T-helper 17 cell (primary cell): ENCODE measurements at regions not wholly inside any gene's neighbourhood (a gene's known extent, or its start where the extent isn't known, plus 50 kb on each side); places are given as distances from the start of the nearest gene placed in this dataset.
"Not testable (repeated sequence)": the region's sequence is repeated elsewhere in the genome, so short reads cannot be mapped to it uniquely, and the experiment has no call there.

Source experiments
- ATAC-seq: fragments of 150-1000 bp; cut with Tn5 transposase; 2 replicates; pipeline ENCODE4 v1.10.0; 2021; ENCODE audit warnings: mild to moderate bottlenecking, moderate library complexity
- DNase-seq, 3 donors: peaks; one replicate each; pipeline versions ENCODE4 v3.0.0 to v3.0.0-alpha.2; 2020 to 2021
- H3K9me3 ChIP-seq: one replicate; pipeline ENCODE4 v1.7.0; 2013; ENCODE audit warnings: low read length, mild to moderate bottlenecking; ENCODE audit not compliant: control insufficient read depth, poor library complexity, severe bottlenecking
- H3K27ac Mint-ChIP-seq: one replicate; pipeline ENCODE4 v1.8.0; 2022; ENCODE audit warnings: mild to moderate bottlenecking, moderate library complexity, mixed read lengths
- H3K27me3 Mint-ChIP-seq: one replicate; pipeline ENCODE4 v1.8.0; 2022; ENCODE audit warnings: mixed read lengths
- H3K36me3 Mint-ChIP-seq: one replicate; pipeline ENCODE4 v1.8.0; 2022; ENCODE audit warnings: low read depth, mixed read lengths
- H3K4me1 Mint-ChIP-seq: one replicate; pipeline ENCODE4 v1.8.0; 2022; ENCODE audit warnings: mild to moderate bottlenecking, mixed read lengths
- H3K4me3 Mint-ChIP-seq: one replicate; pipeline ENCODE4 v1.8.0; 2022; ENCODE audit warnings: mild to moderate bottlenecking, moderate library complexity, mixed read lengths

- no peak overlapping the region for H3K27ac Mint-ChIP-seq
- no peak for ATAC-seq
- DNase-seq: no peak
Observed at GRCh38 chr7:113768387-113768786, 150.4 kb downstream of the PPP1R3A start.

DNA sequence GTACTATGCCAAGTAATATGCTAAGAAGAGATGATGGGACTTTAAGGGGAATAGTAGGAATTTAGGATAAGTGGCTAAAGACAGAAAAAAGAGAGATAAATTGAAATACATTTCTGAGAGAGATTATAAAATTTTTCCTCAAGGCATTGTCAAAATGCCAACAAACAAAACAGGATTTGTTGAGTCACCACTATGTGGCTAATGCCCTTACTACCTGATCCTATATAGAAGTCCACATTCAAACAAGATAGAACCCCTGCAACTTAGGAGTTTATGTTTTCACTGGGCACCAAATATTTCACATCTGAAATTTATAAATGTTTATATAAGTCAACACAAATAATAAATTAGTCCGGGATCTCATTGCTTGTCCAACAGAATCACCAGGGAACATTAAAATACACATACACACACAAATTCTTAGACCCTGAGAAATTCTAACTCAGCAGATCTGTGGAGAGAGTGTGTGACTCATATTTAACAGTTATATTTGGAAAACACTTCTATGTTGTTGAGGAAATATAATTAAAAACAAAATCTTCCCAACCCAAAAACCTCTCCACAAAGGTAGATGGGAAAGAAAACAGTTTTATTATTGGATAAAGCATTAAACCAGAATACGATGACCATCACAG, 154.3 kb downstream of the PPP1R3A start:
- no peaks in the 10 kb centered on the region for H3K36me3 Mint-ChIP-seq
- H3K4me1 Mint-ChIP-seq: no peaks in the 10 kb centered on the region
- no peak overlapping the region for H3K27ac Mint-ChIP-seq
- no peaks in the 10 kb centered on the region for H3K27me3 Mint-ChIP-seq
- ATAC-seq (no peak), DNase-seq (no peak)
- no peaks in the 10 kb centered on the region for H3K9me3 ChIP-seq
- no peak overlapping the region for H3K4me3 Mint-ChIP-seq

More at GRCh38 chr7:113768387-113768786, 150.4 kb downstream of the PPP1R3A start:
- H3K9me3 ChIP-seq: no peaks in the 10 kb centered on the region
- Mint-ChIP-seq H3K36me3 (no peaks in the 10 kb centered on the region), H3K4me3 (no peak overlapping the region), H3K4me1 (no peaks in the 10 kb centered on the region), H3K27me3 (no peaks in the 10 kb centered on the region)

- Mint-ChIP-seq H3K4me3 (no peak overlapping the region), H3K27ac (no peak overlapping the region), H3K4me1 (no peaks in the 10 kb centered on the region), H3K27me3 (no peaks in the 10 kb centered on the region), H3K36me3 (no peaks in the 10 kb centered on the region)
- ATAC-seq: no peak
- H3K9me3 ChIP-seq: no peaks in the 10 kb centered on the region
- DNase-seq: no peak
Observed at GRCh38 chr7:113763226-113763625, 155.6 kb downstream of the PPP1R3A start.

DNA sequence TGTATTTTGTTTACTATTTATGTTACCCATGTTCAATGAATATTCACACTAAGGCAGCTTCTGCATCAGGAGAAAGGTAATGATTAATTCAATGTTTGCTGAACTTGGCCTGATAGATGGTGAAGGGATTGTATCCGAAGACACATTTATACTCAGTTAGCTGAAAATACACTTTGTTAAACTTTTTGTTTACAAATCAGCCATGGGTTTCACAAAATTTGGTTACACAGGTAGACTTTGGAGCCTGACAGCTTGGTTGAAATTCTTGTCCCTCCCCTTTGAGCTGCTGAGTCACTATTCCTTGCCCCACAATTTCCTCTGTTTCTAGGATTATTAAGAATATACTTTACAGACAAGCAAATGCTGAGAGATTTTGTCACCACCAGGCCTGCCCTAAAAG, 162.6 kb downstream of the PPP1R3A start:
- H3K4me3 Mint-ChIP-seq: no peak overlapping the region
- ATAC-seq (no peak), DNase-seq (no peak)
- no peak overlapping the region for H3K27ac Mint-ChIP-seq
- no peaks in the 10 kb centered on the region for H3K27me3 Mint-ChIP-seq
- no peaks in the 10 kb centered on the region for H3K36me3 Mint-ChIP-seq
- no peaks in the 10 kb centered on the region for H3K9me3 ChIP-seq
- H3K4me1 Mint-ChIP-seq: no peaks in the 10 kb centered on the region

DNA sequence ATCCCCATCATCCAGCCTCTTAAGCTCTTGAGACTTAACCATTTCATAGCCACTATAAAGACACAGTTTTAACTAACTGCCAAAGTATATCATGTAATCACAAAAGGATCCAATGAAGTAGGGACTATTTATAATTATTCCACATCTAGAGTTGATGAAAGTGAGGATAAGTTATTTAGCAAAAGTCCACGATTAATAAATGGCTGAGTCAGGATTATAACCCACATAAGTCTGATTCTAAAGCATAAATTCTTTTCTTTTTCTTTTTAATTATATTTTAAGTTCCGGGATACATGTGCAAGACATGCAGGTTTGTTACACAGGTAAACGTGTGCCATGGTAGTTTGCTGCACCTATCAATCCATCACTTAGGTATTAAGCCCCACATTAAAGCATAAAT, 166.1 kb downstream of the PPP1R3A start:
- ATAC-seq: no peak
- H3K27me3 Mint-ChIP-seq: no peaks in the 10 kb centered on the region
- H3K9me3 ChIP-seq: no peaks in the 10 kb centered on the region
- H3K4me1 Mint-ChIP-seq: no peaks in the 10 kb centered on the region
- H3K4me3 Mint-ChIP-seq: no peak overlapping the region
- H3K36me3 Mint-ChIP-seq: no peaks in the 10 kb centered on the region
- DNase-seq: no peak
- no peak overlapping the region for H3K27ac Mint-ChIP-seq

GRCh38 chr7:113752289-113752688, 166.5 kb downstream of the PPP1R3A start:
- H3K9me3 ChIP-seq: no peaks in the 10 kb centered on the region
- no peaks in the 10 kb centered on the region for H3K36me3 Mint-ChIP-seq
- H3K27me3 Mint-ChIP-seq: no peaks in the 10 kb centered on the region
- no peak overlapping the region for H3K27ac Mint-ChIP-seq
- no peak overlapping the region for H3K4me3 Mint-ChIP-seq
- DNase-seq (no peak), ATAC-seq (no peak)
- H3K4me1 Mint-ChIP-seq: no peaks in the 10 kb centered on the region

- no peak for DNase-seq
- Mint-ChIP-seq H3K27me3 (no peaks in the 10 kb centered on the region), H3K27ac (no peak overlapping the region), H3K36me3 (no peaks in the 10 kb centered on the region), H3K4me3 (no peak overlapping the region), H3K4me1 (no peaks in the 10 kb centered on the region)
- ATAC-seq: no peak
- H3K9me3 ChIP-seq: no peaks in the 10 kb centered on the region
Observed at GRCh38 chr7:113751547-113751946, 167.3 kb downstream of the PPP1R3A start.

- not testable (repeated sequence) for ATAC-seq, H3K9me3 ChIP-seq, H3K36me3 Mint-ChIP-seq, H3K27me3 Mint-ChIP-seq, H3K4me3 Mint-ChIP-seq, H3K4me1 Mint-ChIP-seq, H3K27ac Mint-ChIP-seq, DNase-seq
Observed at GRCh38 chr7:113748385-113748784, 170.4 kb downstream of the PPP1R3A start.

DNA sequence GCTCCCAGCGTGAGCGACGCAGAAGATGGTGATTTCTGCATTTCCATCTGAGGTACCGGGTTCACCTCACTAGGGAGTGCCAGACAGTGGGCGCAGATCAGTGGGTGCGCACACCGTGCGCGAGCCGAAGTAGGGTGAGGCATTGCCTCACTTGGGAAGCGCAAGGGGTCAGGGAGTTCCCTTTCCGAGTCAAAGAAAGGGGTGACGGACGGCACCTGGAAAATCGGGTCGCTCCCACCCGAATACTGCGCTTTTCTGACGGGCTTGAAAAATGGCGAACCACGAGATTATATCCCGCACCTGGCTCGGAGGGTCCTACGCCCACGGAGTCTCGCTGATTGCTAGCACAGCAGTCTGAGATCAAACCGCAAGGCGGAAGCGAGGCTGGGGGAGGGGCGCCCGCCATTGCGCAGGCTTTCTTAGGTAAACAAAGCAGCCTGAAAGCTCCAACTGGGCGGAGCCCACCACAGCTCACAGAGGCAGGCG, 175.8 kb downstream of the PPP1R3A start:
- not testable (repeated sequence) for H3K4me1 Mint-ChIP-seq, H3K27me3 Mint-ChIP-seq, H3K27ac Mint-ChIP-seq, DNase-seq, H3K9me3 ChIP-seq, ATAC-seq, H3K4me3 Mint-ChIP-seq, H3K36me3 Mint-ChIP-seq

DNA sequence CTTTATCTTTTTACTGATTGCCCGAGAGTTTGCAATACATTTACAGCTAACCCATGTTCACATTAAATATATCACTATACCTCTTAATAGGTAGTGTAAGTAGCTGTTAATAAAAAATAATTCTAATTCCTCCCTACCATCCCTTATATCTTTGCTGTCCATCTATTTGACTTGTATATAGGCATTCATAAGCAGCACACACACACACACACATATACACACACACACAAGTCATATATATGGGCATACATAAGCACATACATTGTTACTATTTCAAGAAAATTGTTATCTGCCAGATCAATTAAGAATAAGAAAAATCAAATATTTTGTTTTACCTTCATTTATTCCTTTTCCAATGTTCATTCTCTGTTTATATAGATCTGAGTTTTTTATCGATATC, 176.4 kb downstream of the PPP1R3A start:
- H3K4me1 Mint-ChIP-seq: no peaks in the 10 kb centered on the region
- no peak overlapping the region for H3K4me3 Mint-ChIP-seq
- no peaks in the 10 kb centered on the region for H3K27me3 Mint-ChIP-seq
- H3K36me3 Mint-ChIP-seq: no peaks in the 10 kb centered on the region
- H3K27ac Mint-ChIP-seq: no peak overlapping the region
- DNase-seq (no peak), ATAC-seq (no peak)
- no peaks in the 10 kb centered on the region for H3K9me3 ChIP-seq

- no peaks in the 10 kb centered on the region for H3K27me3 Mint-ChIP-seq
- no peak for DNase-seq
- no peak for ATAC-seq
- H3K36me3 Mint-ChIP-seq: no peaks in the 10 kb centered on the region
- no peak overlapping the region for H3K27ac Mint-ChIP-seq
- no peaks in the 10 kb centered on the region for H3K9me3 ChIP-seq
- no peak overlapping the region for H3K4me3 Mint-ChIP-seq
- H3K4me1 Mint-ChIP-seq: no peaks in the 10 kb centered on the region
Observed at GRCh38 chr7:113731571-113731970, 187.2 kb downstream of the PPP1R3A start.

DNA sequence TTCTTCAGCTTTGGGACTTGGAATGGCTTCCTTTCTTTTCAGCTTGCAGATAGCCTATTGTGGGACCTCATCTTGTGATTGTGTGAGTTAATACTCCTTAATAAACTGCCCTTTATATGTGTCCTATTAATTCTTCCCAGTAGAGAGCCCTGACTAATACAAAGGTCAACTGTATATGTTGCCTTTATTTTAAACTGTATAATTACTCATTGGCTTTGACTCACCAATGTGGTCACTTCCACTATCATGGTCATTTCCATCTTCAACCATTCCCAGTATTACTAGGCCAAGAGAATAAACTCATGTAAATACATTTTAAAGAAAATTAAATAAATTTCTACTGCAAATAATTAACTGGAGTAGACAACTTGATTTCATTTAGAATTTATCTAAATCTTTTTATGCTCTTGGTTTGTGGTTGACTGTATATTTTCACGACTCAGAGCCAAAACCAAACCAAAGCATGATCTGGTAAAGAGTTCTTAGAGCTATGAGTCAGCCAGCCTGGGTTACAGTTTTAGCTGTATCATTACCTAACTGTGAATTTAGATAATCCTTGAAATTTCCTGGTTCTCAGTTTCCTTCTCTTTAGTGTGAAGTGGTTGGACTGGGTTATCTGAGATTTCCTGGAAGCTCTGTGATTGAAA, 188.4 kb downstream of the PPP1R3A start:
- no peak for DNase-seq
- no peak overlapping the region for H3K27ac Mint-ChIP-seq
- H3K4me3 Mint-ChIP-seq: no peak overlapping the region
- no peaks in the 10 kb centered on the region for H3K4me1 Mint-ChIP-seq
- no peaks in the 10 kb centered on the region for H3K9me3 ChIP-seq
- ATAC-seq: no peak
- H3K36me3 Mint-ChIP-seq: no peaks in the 10 kb centered on the region
- no peaks in the 10 kb centered on the region for H3K27me3 Mint-ChIP-seq

DNA sequence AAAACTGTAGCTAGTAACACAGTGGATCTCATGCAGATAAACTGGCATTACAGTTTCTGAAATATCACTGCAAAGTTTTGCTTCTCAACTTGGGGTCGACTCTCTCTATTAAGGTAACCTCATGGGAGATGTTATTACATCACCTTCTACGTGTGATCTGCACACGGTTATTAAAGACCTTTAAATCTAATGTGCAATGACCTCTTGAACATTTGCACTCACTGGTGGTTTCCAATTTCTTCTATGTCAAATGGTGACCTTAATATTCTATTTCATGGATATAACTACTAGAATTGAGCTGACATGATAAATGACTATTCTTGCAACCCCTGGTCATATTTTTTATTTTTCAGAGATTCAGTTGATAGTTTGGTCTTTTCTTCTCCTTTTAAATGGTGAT, 191.3 kb downstream of the PPP1R3A start:
- ATAC-seq (no peak), DNase-seq (no peak)
- Mint-ChIP-seq H3K36me3 (no peaks in the 10 kb centered on the region), H3K4me1 (no peaks in the 10 kb centered on the region), H3K27ac (no peak overlapping the region), H3K4me3 (no peak overlapping the region), H3K27me3 (no peaks in the 10 kb centered on the region)
- H3K9me3 ChIP-seq: no peaks in the 10 kb centered on the region

GRCh38 chr7:113722006-113722405, 196.8 kb downstream of the PPP1R3A start:
- H3K4me3 Mint-ChIP-seq: no peak overlapping the region
- no peak overlapping the region for H3K27ac Mint-ChIP-seq
- H3K4me1 Mint-ChIP-seq: no peaks in the 10 kb centered on the region
- no peaks in the 10 kb centered on the region for H3K9me3 ChIP-seq
- no peaks in the 10 kb centered on the region for H3K36me3 Mint-ChIP-seq
- DNase-seq: no peak
- no peaks in the 10 kb centered on the region for H3K27me3 Mint-ChIP-seq
- no peak for ATAC-seq
